Stimulated activated CD4-positive, alpha-beta T cell treated with anti-CD3 and anti-CD28 coated beads, Interleukin-4, amount 100 ng/mL, for 24 hours (primary cell): ENCODE measurements at regions not wholly inside any gene's neighbourhood (a gene's known extent, or its start where the extent isn't known, plus 50 kb on each side); places are given as distances from the start of the nearest gene placed in this dataset.
A peak's percentile ranks its signal among the peaks of the same experiment; 100 is the strongest.

Experiments
- DNase-seq: peaks from one replicate; pipeline ENCODE4 v3.0.0-alpha.2; 2020

GRCh38 chr13:95455782-95456181 is 96.7 kb upstream of the CLDN10 start:
- no peak for DNase-seq

GRCh38 chr13:95456815-95457214 is 95.7 kb upstream of the CLDN10 start:
- DNase-seq, result no peak

- no peak for DNase-seq
Observed at GRCh38 chr13:95457294-95457693, 95.2 kb upstream of the CLDN10 start.

- no peak for DNase-seq
Observed at GRCh38 chr13:95462801-95463200, 89.7 kb upstream of the CLDN10 start.

GRCh38 chr13:95463531-95463930 is 89.0 kb upstream of the CLDN10 start:
- no peak for DNase-seq

- no peak for DNase-seq
Observed at GRCh38 chr13:95470574-95471366, 81.8 kb upstream of the CLDN10 start.

GRCh38 chr13:95471960-95472359 is 80.6 kb upstream of the CLDN10 start:
- no peak for DNase-seq

GRCh38 chr13:95474992-95475391 is 77.5 kb upstream of the CLDN10 start:
- no peak for DNase-seq

- no peak for DNase-seq
Observed at GRCh38 chr13:95477187-95477586, 75.3 kb upstream of the CLDN10 start.

GRCh38 chr13:95479731-95480130 is 72.8 kb upstream of the CLDN10 start:
- DNase-seq, result no peak

- DNase-seq, result peak; percentile 15
Observed at GRCh38 chr13:95480131-95480545, 72.4 kb upstream of the CLDN10 start.

- no peak for DNase-seq
Observed at GRCh38 chr13:95480791-95481780, 71.4 kb upstream of the CLDN10 start.

- DNase-seq, result no peak
Observed at GRCh38 chr13:95484052-95484451, 68.5 kb upstream of the CLDN10 start.

- no peak for DNase-seq
Observed at GRCh38 chr13:95485045-95485517, 67.4 kb upstream of the CLDN10 start.

- no peak for DNase-seq
Observed at GRCh38 chr13:95485518-95486144, 66.9 kb upstream of the CLDN10 start.

GRCh38 chr13:95492044-95492801 is 60.3 kb upstream of the CLDN10 start:
- no peak for DNase-seq

- DNase-seq, result peak; percentile 10
Observed at GRCh38 chr13:95494082-95494681, 58.3 kb upstream of the CLDN10 start.

- no peak for DNase-seq
Observed at GRCh38 chr13:95496485-95496884, 56.0 kb upstream of the CLDN10 start.

- DNase-seq, result no peak
Observed at GRCh38 chr13:95497381-95497807, 55.1 kb upstream of the CLDN10 start.

GRCh38 chr13:95498886-95499285 is 53.6 kb upstream of the CLDN10 start:
- DNase-seq, result no peak

- DNase-seq, result no peak
Observed at GRCh38 chr13:95499811-95500712, 52.5 kb upstream of the CLDN10 start.
